ENCODE measurements at regions not wholly inside any gene's neighbourhood (a gene's known extent, or its start where the extent isn't known, plus 50 kb on each side); places are given as distances from the start of the nearest gene placed in this dataset.

DNA sequence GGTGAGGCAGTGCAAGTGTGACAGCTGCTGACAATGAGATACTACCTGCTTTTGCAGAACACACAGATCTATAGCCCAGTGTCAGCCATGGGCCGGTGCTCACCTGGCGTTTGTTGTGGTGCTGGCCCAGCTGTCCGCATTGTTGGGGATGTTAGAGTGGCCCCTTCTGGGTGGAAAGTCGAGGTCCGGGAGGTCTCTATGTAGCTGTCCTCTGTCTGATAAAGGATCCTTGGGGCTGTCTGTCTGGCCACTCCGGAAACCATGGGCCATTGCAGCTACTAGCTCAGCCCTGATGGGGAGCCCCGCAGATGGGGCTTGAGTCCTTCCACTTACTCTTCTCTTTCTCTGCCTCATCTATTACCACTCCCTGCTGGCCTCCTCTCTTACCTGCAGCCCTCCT, 181.5 kb upstream of the TSHZ3 start:
- Histone ChIP-seq H4K5ac (ENCODE audit: low read depth, low read length) (no peak overlapping the region), H3K4me1 (ENCODE audit: control insufficient read depth, insufficient read depth, low read length) (no peaks in the 10 kb centered on the region), H3K23ac (ENCODE audit: low read depth, low read length) (no peak overlapping the region), H3K14ac (replicated peaks; ENCODE audit: low read depth, low read length) (no peak overlapping the region), H3K56ac (ENCODE audit: extremely low read depth, insufficient read depth, low read length) (no peak overlapping the region), H2AK5ac (ENCODE audit: low read depth, low read length) (no peak overlapping the region), H2BK5ac (ENCODE audit: low read depth, low read length, poor library complexity, severe bottlenecking) (no peak overlapping the region), H2BK120ac (ENCODE audit: low read depth, low read length) (no peak overlapping the region), H4K91ac (ENCODE audit: insufficient read depth, low read depth, low read length) (no peak overlapping the region), H4K8ac (ENCODE audit: low read depth in 2 of 2, low read length in 2 of 2) (no peak overlapping the region), H3K4me3 (ENCODE audit: insufficient read depth, low read depth, low read length) (no peak overlapping the region), H3K27ac (ENCODE audit: insufficient read depth, low read length) (no peak overlapping the region), H3K18ac (ENCODE audit: low read depth, low read length) (no peak overlapping the region), H3K27me3 (ENCODE audit: control insufficient read depth, insufficient read depth, low read length) (no peaks in the 10 kb centered on the region), H3K9me3 (ENCODE audit: control insufficient read depth, insufficient read depth, low read length) (peaks cover 2% of the 10 kb centered on the region; the same call in 1 of the 2 replicates), H3K9me1 (ENCODE audit: insufficient read depth, low read length) (no peaks in the 10 kb centered on the region), H3K9ac (ENCODE audit: low read depth, low read length) (no peak overlapping the region), H3K4ac (ENCODE audit: low read depth, low read length) (no peak overlapping the region), H2AFZ (replicated peaks; ENCODE audit: low read length, poor library complexity) (no peak overlapping the region), H2AK9ac (replicated peaks; ENCODE audit: low read depth, low read length, poor library complexity) (no peak overlapping the region), H3K4me2 (ENCODE audit: low read depth, low read length) (no peak overlapping the region), H3K79me1 (ENCODE audit: low read depth in 1 of 2, low read length in 2 of 2) (no peaks in the 10 kb centered on the region), H2BK20ac (ENCODE audit: low read depth, low read length) (no peak overlapping the region), H3K36me3 (ENCODE audit: control insufficient read depth, insufficient read depth, low read length) (no peaks in the 10 kb centered on the region), H4K20me1 (ENCODE audit: insufficient read depth, low read length) (no peaks in the 10 kb centered on the region), H2BK15ac (ENCODE audit: low read depth, low read length) (no peak overlapping the region)
- intact Hi-C loops (cut with micrococcal nuclease) (no loop called here), dilution Hi-C loops (cut with HindIII; ENCODE audit: low sequenced_read_pairs, unreplicated experiment) (no loop called here), in situ Hi-C loops (cut with MboI; ENCODE audit: low sequenced_read_pairs) (no loop called here)
- ChIA-PET POLR2A (ENCODE audit: unreplicated experiment) (no interaction called here), CTCF (no interaction called here)
- TF ChIP-seq CHD1 (IDR thresholded peaks at IDR 0.05; ENCODE audit: low read depth, low read length) (no peak), MAZ (IDR thresholded peaks at IDR 0.05; ENCODE audit: borderline replicate concordance, low read depth, low read length) (no peak), RFX5 (IDR thresholded peaks at IDR 0.05; ENCODE audit: low read depth, low read length) (no peak), SMC3 (IDR thresholded peaks at IDR 0.05; ENCODE audit: low read depth, low read length) (no peak), MXI1 (IDR thresholded peaks at IDR 0.05; ENCODE audit: borderline replicate concordance, low read depth, low read length) (no peak), RAD21 (IDR thresholded peaks at IDR 0.05; ENCODE audit: low read length) (no peak), BHLHE40 (IDR thresholded peaks at IDR 0.05; ENCODE audit: low read depth, low read length) (no peak)
- TF ChIP-seq, protein P1, sequence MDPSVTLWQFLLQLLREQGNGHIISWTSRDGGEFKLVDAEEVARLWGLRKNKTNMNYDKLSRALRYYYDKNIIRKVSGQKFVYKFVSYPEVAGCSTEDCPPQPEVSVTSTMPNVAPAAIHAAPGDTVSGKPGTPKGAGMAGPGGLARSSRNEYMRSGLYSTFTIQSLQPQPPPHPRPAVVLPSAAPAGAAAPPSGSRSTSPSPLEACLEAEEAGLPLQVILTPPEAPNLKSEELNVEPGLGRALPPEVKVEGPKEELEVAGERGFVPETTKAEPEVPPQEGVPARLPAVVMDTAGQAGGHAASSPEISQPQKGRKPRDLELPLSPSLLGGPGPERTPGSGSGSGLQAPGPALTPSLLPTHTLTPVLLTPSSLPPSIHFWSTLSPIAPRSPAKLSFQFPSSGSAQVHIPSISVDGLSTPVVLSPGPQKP (IDR thresholded peaks at IDR 0.05; ENCODE audit: borderline replicate concordance, low read depth, low read length): no peak
- TF ChIP-seq, protein P2, sequence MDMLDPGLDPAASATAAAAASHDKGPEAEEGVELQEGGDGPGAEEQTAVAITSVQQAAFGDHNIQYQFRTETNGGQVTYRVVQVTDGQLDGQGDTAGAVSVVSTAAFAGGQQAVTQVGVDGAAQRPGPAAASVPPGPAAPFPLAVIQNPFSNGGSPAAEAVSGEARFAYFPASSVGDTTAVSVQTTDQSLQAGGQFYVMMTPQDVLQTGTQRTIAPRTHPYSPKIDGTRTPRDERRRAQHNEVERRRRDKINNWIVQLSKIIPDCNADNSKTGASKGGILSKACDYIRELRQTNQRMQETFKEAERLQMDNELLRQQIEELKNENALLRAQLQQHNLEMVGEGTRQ (IDR thresholded peaks at IDR 0.05; ENCODE audit: low read depth, low read length): no peak
- ATAC-seq (ENCODE audit: low read depth) (no peak), DNase-seq (no peak)
- no TSS peak for BruUV-seq (replicated peaks)
- 76% methylated on average over 5 of the region's 7 CpGs; no CpG with 5 or more reads in 1 of the 2 experiments for WGBS, 2 experiments (ENCODE audit: extremely low coverage in 2 of 2, insufficient read length in 1 of 2)

All from IMR-90 (cell line).